H1 (cell line): ENCODE measurements at regions not wholly inside any gene's neighbourhood (a gene's known extent, or its start where the extent isn't known, plus 50 kb on each side); places are given as distances from the start of the nearest gene placed in this dataset.

ENCODE experiments used
- CTCF ChIA-PET: fragments of 300-600 bp; sonication (Branson Sonifier 250); formaldehyde crosslinking; loops from one replicate; lab custom pipeline; 2021; ENCODE audit not compliant: partially characterized antibody; lab: Charles Lee
- POLR2A ChIA-PET: fragments of 300-600 bp; sonication (Branson Sonifier 250); formaldehyde crosslinking; loops from one replicate; lab custom pipeline; 2021; ENCODE audit warnings: inconsistent platforms; ENCODE audit not compliant: partially characterized antibody; lab: Charles Lee
- DNase-seq, 2 experiments: peaks; one replicate each; pipeline versions ENCODE4 v3.0.0 to v3.0.0-alpha.2; 2010 to 2022; ENCODE audit warnings: low spot score in 2 of 2, low read depth in 1 of 2, mixed read lengths in 1 of 2
- FAIRE-seq: peaks from 2 replicates; lab custom pipeline; 2011; peaks lifted over from hg19 to GRCh38; lab: Jason Lieb, UNC
- H2AFZ ChIP-seq: 2 replicates; pipeline ENCODE4 v1.8.1; 2012; ENCODE audit warnings: low read length, inconsistent platforms
- H2AK5ac ChIP-seq: 2 replicates; pipeline ENCODE4 v1.6.1; 2013; ENCODE audit warnings: low read depth, low read length
- H2BK120ac ChIP-seq: replicated peaks from 2 replicates; pipeline ENCODE3; 2013; ENCODE audit warnings: low read depth, low read length, inconsistent platforms
- H2BK12ac ChIP-seq: 2 replicates; pipeline ENCODE4 v1.6.1; 2013; ENCODE audit warnings: low read depth, low read length
- H2BK15ac ChIP-seq: 2 replicates; pipeline ENCODE4 v1.6.1; 2013; ENCODE audit warnings: low read length
- H2BK20ac ChIP-seq: 2 replicates; pipeline ENCODE4 v1.6.1; 2013; ENCODE audit warnings: low read length
- H2BK5ac ChIP-seq: 2 replicates; pipeline ENCODE4 v1.6.1; 2013; ENCODE audit warnings: low read depth, low read length
- H3K14ac ChIP-seq: 2 replicates; pipeline ENCODE4 v1.6.1; 2013; ENCODE audit warnings: inconsistent platforms; ENCODE audit not compliant: insufficient read length
- H3K18ac ChIP-seq: 2 replicates; pipeline ENCODE4 v1.6.1; 2013; ENCODE audit warnings: low read length; ENCODE audit errors: extremely low read depth
- H3K23ac ChIP-seq: 2 replicates; pipeline ENCODE4 v1.6.1; 2013; ENCODE audit warnings: inconsistent platforms; ENCODE audit not compliant: insufficient read length
- H3K23me2 ChIP-seq: 2 replicates; pipeline ENCODE4 v1.6.1; 2013; ENCODE audit warnings: low read depth, low read length
- H3K27ac ChIP-seq: 2 replicates; pipeline ENCODE4 v1.6.1; 2011; ENCODE audit warnings: low read depth, low read length, inconsistent platforms
- H3K27me3 ChIP-seq, 4 experiments: replicated peaks in 1 of 4; 1 replicate in 1 of 4; 2 replicates in 3 of 4; pipeline versions ENCODE4 v1.6.1 to v1.8.1; 2011 to 2013; ENCODE audit warnings: low read length in 3 of 4, mild to moderate bottlenecking in 3 of 4, inconsistent platforms in 2 of 4, mixed read lengths in 2 of 4, moderate library complexity in 1 of 4; ENCODE audit not compliant: control insufficient read depth in 3 of 4, insufficient read depth in 3 of 4; ENCODE audit errors: extremely low read depth in 1 of 4
- H3K36me3 ChIP-seq, 4 experiments: 2 replicates each; pipeline versions ENCODE4 v1.6.1 to v1.8.1; 2011 to 2013; ENCODE audit warnings: mild to moderate bottlenecking in 4 of 4, low read length in 3 of 4, moderate library complexity in 2 of 4, control low read depth in 1 of 4, inconsistent platforms in 1 of 4; ENCODE audit not compliant: insufficient read depth in 4 of 4, control insufficient read depth in 2 of 4
- H3K4ac ChIP-seq: replicated peaks from 2 replicates; pipeline ENCODE3; 2013; ENCODE audit warnings: low read length, low read depth, mixed read lengths, inconsistent platforms; ENCODE audit not compliant: insufficient read length
- H3K4me1 ChIP-seq, 4 experiments: replicated peaks in 1 of 4; 1 replicate in 1 of 4; 2 replicates in 3 of 4; pipeline versions ENCODE4 v1.6.1 to v1.8.1; 2011 to 2013; ENCODE audit warnings: low read length in 3 of 4, inconsistent platforms in 2 of 4, mixed read lengths in 1 of 4; ENCODE audit not compliant: insufficient read depth in 4 of 4, control insufficient read depth in 3 of 4
- H3K4me2 ChIP-seq, 2 experiments: 2 replicates each; pipeline versions ENCODE4 v1.6.1 to v1.8.1; 2011 to 2013; ENCODE audit warnings: low read depth in 2 of 2, low read length in 2 of 2, control low read depth in 1 of 2, inconsistent platforms in 1 of 2, mild to moderate bottlenecking in 1 of 2; ENCODE audit not compliant: insufficient read depth in 1 of 2
- H3K4me3 ChIP-seq, 4 experiments: fragments of 200-600, 300-600 bp in 1 of 4; sonication (generic), shearing (Covaris generic), sonication (Bioruptor Twin) in 1 of 4; 2 replicates each; pipeline versions ENCODE4 v1.5.1 to v1.8.1; 2011 to 2016; ENCODE audit warnings: low read length in 4 of 4, low read depth in 3 of 4, control low read depth in 2 of 4, inconsistent platforms in 2 of 4, mild to moderate bottlenecking in 2 of 4, mixed read lengths in 1 of 4, moderate library complexity in 1 of 4; ENCODE audit not compliant: insufficient read depth in 2 of 4; ENCODE audit errors: extremely low read depth in 1 of 4
- H3K56ac ChIP-seq: replicated peaks from 2 replicates; pipeline ENCODE3; 2013; ENCODE audit warnings: low read depth, mild to moderate bottlenecking, mixed read lengths, low read length, inconsistent platforms; ENCODE audit not compliant: insufficient read length
- H3K79me1 ChIP-seq: 2 replicates; pipeline ENCODE4 v1.6.1; 2013; ENCODE audit warnings: low read depth, low read length, control low read depth
- H3K79me2 ChIP-seq, 2 experiments: 2 replicates each; pipeline versions ENCODE4 v1.6.1 to v1.8.1; 2012 to 2013; ENCODE audit warnings: low read length in 2 of 2, mild to moderate bottlenecking in 2 of 2, inconsistent platforms in 1 of 2; ENCODE audit not compliant: insufficient read depth in 2 of 2, control insufficient read depth in 1 of 2
- H3K9ac ChIP-seq, 4 experiments: replicated peaks in 1 of 4; 1 replicate in 1 of 4; 2 replicates in 3 of 4; pipeline versions ENCODE4 v1.6.1 to v1.8.1; 2011 to 2013; ENCODE audit warnings: low read depth in 3 of 4, low read length in 3 of 4, control low read depth in 2 of 4, mild to moderate bottlenecking in 2 of 4, moderate library complexity in 2 of 4, inconsistent platforms in 1 of 4; ENCODE audit errors: extremely low read depth in 1 of 4
- H3K9me3 ChIP-seq, 2 experiments: 2 replicates each; pipeline versions ENCODE4 v1.6.1 to v1.8.1; 2012 to 2013; ENCODE audit warnings: mild to moderate bottlenecking in 2 of 2, moderate library complexity in 2 of 2, control low read depth in 1 of 2, inconsistent platforms in 1 of 2, low read depth in 1 of 2, low read length in 1 of 2, mixed read lengths in 1 of 2; ENCODE audit not compliant: insufficient read depth in 2 of 2
- H4K20me1 ChIP-seq, 2 experiments: replicated peaks in 1 of 2; 2 replicates each; pipeline versions ENCODE3 to v1.8.1; 2011 to 2013; ENCODE audit warnings: inconsistent platforms in 2 of 2, low read length in 2 of 2, mild to moderate bottlenecking in 1 of 2; ENCODE audit not compliant: insufficient read depth in 2 of 2, control insufficient read depth in 1 of 2
- H4K5ac ChIP-seq: 2 replicates; pipeline ENCODE4 v1.6.1; 2013; ENCODE audit warnings: low read length, low read depth, mixed read lengths, inconsistent platforms; ENCODE audit not compliant: insufficient read length
- H4K8ac ChIP-seq: 2 replicates; pipeline ENCODE4 v1.8.0; 2013; ENCODE audit warnings: mild to moderate bottlenecking, moderate library complexity, low read length, inconsistent platforms; ENCODE audit not compliant: insufficient read depth; ENCODE audit errors: extremely low read depth
- H4K91ac ChIP-seq: replicated peaks from 2 replicates; pipeline ENCODE3; 2013; ENCODE audit warnings: low read length, mixed read lengths, inconsistent platforms; ENCODE audit not compliant: insufficient read length
- ASH2L ChIP-seq: fragments of 200-600, 300-600 bp; sonication (generic); IDR thresholded peaks from one replicate; pipeline ENCODE4 v1.7.1; 2017; ENCODE audit warnings: low read length
- CBX8 ChIP-seq: fragments of 300-800, 300-1000 bp; sonication (generic); IDR thresholded peaks from 2 replicates; pipeline ENCODE4 v1.7.1; 2016; ENCODE audit warnings: low read depth, low read length, borderline replicate concordance
- E2F6 ChIP-seq: IDR thresholded peaks from 2 replicates; pipeline ENCODE4 v1.6.1; 2012; ENCODE audit warnings: inconsistent platforms
- EGR1 ChIP-seq: IDR thresholded peaks from 2 replicates; pipeline ENCODE4 v1.6.1; 2011; ENCODE audit warnings: low read depth, low read length, borderline replicate concordance
- KDM4A ChIP-seq: IDR thresholded peaks from one replicate; pipeline ENCODE4 v1.7.1; 2012; ENCODE audit warnings: low read depth, mild to moderate bottlenecking, moderate library complexity, low read length, inconsistent platforms; ENCODE audit not compliant: severe bottlenecking
- KDM5A ChIP-seq: fragments of 200-600 bp; IDR thresholded peaks from 2 replicates; pipeline ENCODE4 v1.7.1; 2012; ENCODE audit warnings: mild to moderate bottlenecking, low read length, inconsistent platforms, mixed read lengths
- POU5F1 ChIP-seq: IDR thresholded peaks from 2 replicates; pipeline ENCODE4 v1.6.1; 2011; ENCODE audit warnings: low read depth, mild to moderate bottlenecking, low read length, moderate library complexity
- RBBP5 ChIP-seq: IDR thresholded peaks from 2 replicates; pipeline ENCODE4 v1.7.1; 2012; ENCODE audit warnings: low read depth, mild to moderate bottlenecking, inconsistent platforms, low read length, moderate library complexity, borderline replicate concordance
- SAP30 ChIP-seq: fragments of 300-600 bp; sonication (generic); IDR thresholded peaks from 2 replicates; pipeline ENCODE4 v1.7.1; 2012; ENCODE audit warnings: low read length, moderate library complexity, mild to moderate bottlenecking, inconsistent platforms; ENCODE audit not compliant: insufficient read depth, insufficient replicate concordance
- SIX5 ChIP-seq: IDR thresholded peaks from 2 replicates; pipeline ENCODE4 v1.6.1; 2011; ENCODE audit warnings: mild to moderate bottlenecking, low read depth, low read length
- SP1 ChIP-seq: IDR thresholded peaks from 2 replicates; pipeline ENCODE4 v1.6.1; 2011; ENCODE audit warnings: low read depth, low read length
- SRF ChIP-seq: IDR thresholded peaks from 2 replicates; pipeline ENCODE4 v1.6.1; 2011; ENCODE audit warnings: mild to moderate bottlenecking, low read depth, low read length, moderate library complexity
- TAF1 ChIP-seq: IDR thresholded peaks from 2 replicates; pipeline ENCODE4 v1.6.1; 2011; ENCODE audit warnings: mild to moderate bottlenecking, low read depth, low read length
- ZNF274 ChIP-seq: IDR thresholded peaks from 2 replicates; pipeline ENCODE4 v1.7.0; 2012; ENCODE audit warnings: low read length, borderline replicate concordance; ENCODE audit errors: extremely low read depth
- WGBS, 2 experiments: shearing (Covaris generic) in 1 of 2; methylation state at CpG; one replicate each; pipeline versions ENCODE4 v1.1.6 to v1.1.7; 2013 to 2015; ENCODE audit warnings: low lambda C conversion rate in 2 of 2, mixed read lengths in 2 of 2, inconsistent platforms in 1 of 2, low coverage in 1 of 2, missing lambda C conversion rate in 1 of 2; ENCODE audit not compliant: insufficient replicate concordance in 2 of 2, insufficient coverage in 1 of 2, insufficient read length in 1 of 2; ENCODE audit errors: extremely low coverage in 1 of 2, missing lambda C conversion rate in 1 of 2; 5-methylcytosine and 5-hydroxymethylcytosine counted together

- Histone ChIP-seq H3K4me2 (no peak overlapping the region), H2BK120ac (no peak overlapping the region), H4K91ac (no peak overlapping the region), H2BK15ac (no peak overlapping the region), H3K36me3 (no peaks in the 10 kb centered on the region), H2AK5ac (no peak overlapping the region), H3K56ac (no peak overlapping the region), H3K79me1 (no peaks in the 10 kb centered on the region), H3K4me3 (no peak overlapping the region), H3K14ac (no peak overlapping the region), H3K23me2 (no peaks in the 10 kb centered on the region), H4K20me1 (no peaks in the 10 kb centered on the region), H3K18ac (no peak overlapping the region), H4K5ac (no peak overlapping the region), H3K27ac (no peak overlapping the region), H3K4ac (no peak overlapping the region), H2BK12ac (no peak overlapping the region), H3K27me3 (0 out of 7 replicates have a peak, but pooled peaks cover 0 to 3% (median under 1%) of the 10 kb centered on the region in 4 experiments), H2BK20ac (no peak overlapping the region), H3K4me1 (no peaks in the 10 kb centered on the region), H3K79me2 (no peaks in the 10 kb centered on the region), H3K9me3 (no peaks in the 10 kb centered on the region), H3K23ac (no peak overlapping the region), H2BK5ac (no peak overlapping the region), H2AFZ (no peak overlapping the region), H3K9ac (no peak overlapping the region), H4K8ac (no peak overlapping the region)
- POLR2A ChIA-PET: no interaction called here
- 85% methylated on average over 6 of the region's 6 CpGs; no CpG with 5 or more reads in 1 of the 2 experiments for WGBS, 2 experiments
- CTCF ChIA-PET: interaction anchor here (0.8 to 2.1 kb wide), 5 partner anchors 9 to 789 kb away, joined by 3 to 7 read pairs (median 5); no protein-coding TSS in a partner anchor
- no peak for DNase-seq
- no peak for FAIRE-seq
- TF ChIP-seq POU5F1: no peak
- no peak for TF ChIP-seq SP1
- TF ChIP-seq ASH2L: no peak
- no peak for TF ChIP-seq EGR1
- TF ChIP-seq KDM5A: no peak
- TF ChIP-seq SRF: no peak
- TF ChIP-seq SAP30: no peak
- TF ChIP-seq TAF1: no peak
- TF ChIP-seq RBBP5: no peak
- no peak for TF ChIP-seq SIX5
- TF ChIP-seq ZNF274: no peak
- no peak for TF ChIP-seq CBX8
- TF ChIP-seq E2F6: no peak
- TF ChIP-seq KDM4A: no peak
These were observed 165.5 kb upstream of the WSCD2 start for GRCh38 chr12:107963635-107964034.
